Right renal cortex interstitium (tissue), 3 donors: ENCODE measurements at regions not wholly inside any gene's neighbourhood (a gene's known extent, or its start where the extent isn't known, plus 50 kb on each side); places are given as distances from the start of the nearest gene placed in this dataset.
"Not testable (repeated sequence)": the region's sequence is repeated elsewhere in the genome, so short reads cannot be mapped to it uniquely, and the experiment has no call there.

Experiments
- DNase-seq, 3 donors: peaks; one replicate each; pipeline ENCODE4 v3.0.0-alpha.2; 2013; ENCODE audit warnings: low read depth in 3 of 3, low spot score in 2 of 3

- DNase-seq: no peak
Observed at GRCh38 chr9:15047028-15047551, 136.9 kb upstream of the FREM1 start.

- no peak for DNase-seq
Observed at GRCh38 chr9:15033316-15033715, 123.1 kb upstream of the FREM1 start.

- no peak for DNase-seq
Observed at GRCh38 chr9:15032860-15033259, 122.6 kb upstream of the FREM1 start.

DNA sequence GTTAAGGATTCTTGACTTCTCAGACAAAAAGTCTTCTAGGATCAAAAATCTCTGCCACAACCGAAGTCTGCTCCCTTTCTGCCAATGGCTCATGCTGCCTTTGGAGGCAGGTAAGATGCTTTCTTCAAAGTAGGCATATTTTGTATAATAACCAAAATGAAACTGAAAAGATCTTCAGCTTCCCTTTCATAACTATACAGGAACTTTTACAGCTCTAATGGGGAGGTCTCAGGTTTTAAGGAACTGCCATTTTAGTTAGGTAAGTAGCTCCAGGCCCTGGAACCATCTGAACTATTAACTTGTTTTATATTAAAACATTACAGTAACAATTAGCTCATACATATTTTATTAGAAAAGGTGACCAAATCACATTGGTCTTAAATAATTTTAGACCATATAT is 110.9 kb upstream of the FREM1 start:
- no peak for DNase-seq

- DNase-seq: no peak
Observed at GRCh38 chr9:15018096-15018637, 107.9 kb upstream of the FREM1 start.

GRCh38 chr9:15010581-15010980 is 100.4 kb upstream of the FREM1 start:
- DNase-seq: no peak

GRCh38 chr9:15007698-15008097 is 97.5 kb upstream of the FREM1 start:
- DNase-seq: no peak

GRCh38 chr9:14994738-14995137 is 84.5 kb upstream of the FREM1 start:
- DNase-seq: no peak

DNA sequence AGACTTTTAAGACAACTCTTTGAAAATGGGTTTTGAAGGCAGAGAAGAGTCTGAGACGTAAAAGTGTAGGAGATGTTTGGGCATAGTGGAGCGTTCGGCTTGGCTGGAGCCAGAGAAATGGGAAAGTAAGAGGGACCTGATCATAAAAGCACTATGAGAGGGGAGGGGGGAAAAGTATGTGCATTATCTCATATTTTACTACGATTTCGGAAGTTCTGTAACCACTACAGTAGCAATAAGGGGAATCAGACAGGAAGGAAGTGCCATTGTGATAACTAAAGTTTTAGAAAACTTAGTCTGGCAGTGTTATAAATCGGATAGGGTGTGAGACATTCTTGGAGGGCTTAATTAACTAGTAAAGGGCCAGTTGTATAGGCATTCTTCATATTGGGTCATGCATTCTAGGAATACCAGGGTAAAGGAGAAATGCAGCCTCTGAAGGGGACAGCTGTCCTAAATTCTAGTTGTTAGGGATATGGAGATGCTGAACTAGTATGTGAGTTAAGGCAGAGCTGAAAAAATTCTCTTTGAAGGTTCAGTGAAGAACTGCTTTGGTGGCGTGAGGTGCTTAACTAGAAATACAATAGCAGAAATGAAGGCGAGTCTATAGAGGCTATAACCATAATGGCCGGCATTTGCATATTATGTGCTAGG is 83.8 kb upstream of the FREM1 start:
- DNase-seq: no peak

DNA sequence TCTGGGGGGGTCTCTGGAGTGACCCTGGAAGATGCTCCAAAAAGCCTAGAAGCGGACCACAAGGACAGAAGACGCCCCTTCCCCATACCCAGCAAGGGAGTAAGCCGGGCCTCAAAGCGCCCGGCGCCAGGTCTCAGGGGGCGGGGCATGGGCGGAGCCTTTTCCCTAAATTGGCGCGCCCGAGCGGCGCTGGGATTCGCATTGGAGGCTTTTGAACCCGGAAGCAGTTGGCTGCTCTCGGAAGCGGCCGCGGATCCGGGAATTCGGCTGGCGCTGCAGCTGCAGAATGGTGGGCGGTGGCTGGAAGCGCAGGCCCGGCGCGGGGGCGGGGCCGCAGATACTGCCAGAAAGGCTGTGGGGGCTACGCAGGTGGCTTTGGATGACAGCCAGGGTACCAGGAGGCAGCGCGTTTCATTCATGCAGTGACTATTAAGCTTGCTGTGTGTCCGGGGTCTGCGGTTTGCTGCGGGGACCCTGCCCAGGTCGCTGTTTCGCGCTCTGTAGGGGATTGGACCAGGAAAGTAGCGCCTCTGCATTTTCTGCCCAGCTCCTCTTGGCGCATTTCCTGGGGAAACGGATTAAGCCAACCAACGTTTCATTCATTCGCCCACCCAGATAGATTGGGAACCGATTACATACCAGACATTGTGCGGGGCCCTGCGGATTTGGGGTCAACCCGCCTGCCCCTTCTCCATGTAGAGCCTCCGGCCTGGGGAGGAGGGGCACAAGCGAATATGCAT is 83.0 kb upstream of the FREM1 start:
- DNase-seq: peak; percentile 72 to 88 (median 76)

GRCh38 chr9:14992516-14992915 is 82.3 kb upstream of the FREM1 start:
- no peak for DNase-seq

GRCh38 chr9:14992081-14992480 is 81.9 kb upstream of the FREM1 start:
- no peak for DNase-seq

- DNase-seq: not testable (repeated sequence)
Observed at GRCh38 chr9:14990647-14991046, 80.4 kb upstream of the FREM1 start.

GRCh38 chr9:14989811-14990210 is 79.6 kb upstream of the FREM1 start:
- no peak for DNase-seq

DNA sequence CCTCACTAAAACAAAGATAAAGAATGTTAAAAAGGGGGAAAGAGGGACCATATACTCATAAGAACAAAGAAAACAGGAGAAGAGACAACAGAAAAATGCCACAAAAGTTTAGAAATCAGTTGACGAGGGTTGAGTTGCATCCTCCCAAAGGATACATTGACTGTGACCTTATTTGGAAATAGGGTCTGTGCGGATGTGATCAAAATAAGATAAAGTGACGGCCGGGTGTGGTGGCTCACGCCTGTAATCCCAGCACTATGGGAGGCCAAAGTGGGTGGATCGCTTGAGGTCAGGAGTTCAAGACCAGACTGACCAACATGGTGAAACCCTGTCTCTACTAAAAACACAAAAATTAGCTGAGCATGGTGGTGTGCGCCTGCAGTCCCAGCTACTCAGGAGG is 79.1 kb upstream of the FREM1 start:
- not testable (repeated sequence) for DNase-seq

DNA sequence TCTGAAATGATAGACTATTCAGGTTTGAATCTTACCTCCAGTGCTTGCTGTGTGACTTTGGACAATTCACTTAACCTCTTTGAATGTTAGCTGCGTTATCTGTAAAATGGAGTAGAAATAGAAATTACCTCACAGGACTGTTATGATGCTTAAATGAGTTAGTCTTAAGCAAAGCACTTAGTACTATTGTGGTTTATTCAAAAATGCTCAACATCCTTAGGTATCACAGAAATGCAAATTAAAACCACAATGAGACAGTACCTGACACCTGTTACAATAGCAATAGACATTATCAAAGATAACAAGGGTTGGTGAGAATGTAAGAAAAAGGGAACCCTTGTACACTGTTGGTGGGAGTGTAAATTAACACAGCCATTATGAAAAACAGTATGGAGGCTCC is 77.6 kb upstream of the FREM1 start:
- DNase-seq: no peak

DNA sequence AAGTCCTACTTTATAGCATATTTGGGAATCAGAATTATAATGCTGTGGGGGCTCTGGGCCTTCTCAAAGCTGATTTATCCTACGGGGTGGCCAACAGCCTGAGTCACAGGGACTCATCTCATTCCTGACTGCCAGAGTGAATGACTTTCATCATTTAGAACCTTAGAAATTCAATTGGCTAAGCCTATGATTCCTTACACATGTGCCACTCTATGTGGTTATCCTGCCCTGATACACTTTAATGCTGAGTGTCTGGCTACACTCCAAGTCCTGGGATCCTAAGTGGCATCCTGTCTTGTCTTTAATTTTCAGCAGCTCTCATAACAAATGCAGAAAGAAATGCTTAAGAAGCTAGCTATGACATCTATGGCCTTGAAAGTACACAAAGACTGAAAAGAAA is 75.2 kb upstream of the FREM1 start:
- DNase-seq: no peak

DNA sequence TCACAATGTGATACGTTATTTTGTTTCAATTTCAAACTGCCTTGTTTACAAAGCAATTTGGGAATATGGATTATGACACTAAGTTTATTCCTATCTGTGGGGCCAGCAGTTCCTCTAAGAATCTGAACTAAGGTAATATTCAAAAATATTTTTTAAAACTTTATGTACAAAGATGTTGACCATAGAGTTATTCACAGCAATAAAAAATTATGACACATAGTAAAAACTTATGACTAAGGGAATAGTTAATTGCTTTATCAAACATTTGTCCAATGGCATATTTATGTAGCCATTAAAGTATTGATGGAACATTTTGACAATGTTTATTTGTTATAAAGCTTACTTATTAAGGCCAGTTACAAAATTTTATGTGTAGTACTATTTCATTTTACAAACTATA is 73.4 kb upstream of the FREM1 start:
- no peak for DNase-seq

- DNase-seq: no peak
Observed at GRCh38 chr9:14981291-14981950, 71.2 kb upstream of the FREM1 start.

DNA sequence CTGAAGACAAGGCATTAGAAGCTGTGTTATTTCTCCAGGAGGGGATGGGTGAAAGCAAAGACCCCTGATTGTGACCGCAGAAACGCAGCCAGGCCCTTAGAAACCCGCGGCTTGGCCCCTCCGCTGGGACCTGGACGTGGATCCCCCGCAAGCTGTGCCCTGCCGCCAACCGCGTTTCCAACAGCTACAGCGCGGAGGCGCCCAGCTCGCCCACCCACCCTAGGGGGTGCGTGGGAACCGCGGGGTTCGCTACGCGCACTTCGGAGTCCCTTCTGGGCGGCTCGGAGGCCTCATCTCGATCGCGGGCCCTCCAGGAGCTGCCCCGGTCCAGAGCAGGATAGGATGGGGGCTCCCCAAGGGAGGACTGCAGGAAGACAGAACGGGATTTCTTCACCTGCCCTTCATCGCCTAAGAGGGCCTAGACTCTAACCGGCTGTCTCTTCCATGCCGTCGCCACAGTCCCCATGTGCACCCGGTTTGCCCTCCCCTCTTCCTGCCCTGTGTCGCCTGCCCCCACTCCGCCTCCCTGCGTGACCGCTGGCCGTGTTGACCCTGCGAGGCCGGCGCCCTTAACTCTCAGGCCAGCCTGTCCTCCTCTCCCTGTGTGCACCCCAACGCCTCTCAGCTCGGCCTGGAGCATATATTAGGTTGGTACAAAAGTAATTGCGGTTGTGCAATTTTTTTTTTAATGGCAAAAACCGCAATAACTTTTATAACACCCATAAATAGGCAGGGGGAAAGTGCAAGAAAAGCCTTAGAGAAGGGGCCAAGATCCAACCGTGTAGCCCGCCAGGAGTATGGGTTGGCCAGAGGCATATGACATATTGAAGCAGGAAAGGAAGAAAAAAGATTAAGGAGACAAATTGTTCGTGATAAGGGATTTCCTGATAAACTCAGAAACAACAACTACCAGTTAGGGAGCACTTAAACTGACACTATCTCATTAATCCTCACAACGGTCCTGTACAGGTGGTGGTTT is 68.1 kb upstream of the FREM1 start:
- DNase-seq: no peak
